SK-N-SH (cell line): ENCODE measurements at regions not wholly inside any gene's neighbourhood (a gene's known extent, or its start where the extent isn't known, plus 50 kb on each side); places are given as distances from the start of the nearest gene placed in this dataset.

Source experiments
- CTCF ChIA-PET: fragments of 300-600, 350-600 bp; formaldehyde crosslinking; extraction: SDS; loops from one replicate; lab custom pipeline; 2021; lab: Yijun Ruan, JAX
- POLR2A ChIA-PET: fragments of 350-600 bp; sonication (Branson Sonifier 250); formaldehyde crosslinking; extraction: SDS; loops from one replicate; lab custom pipeline; 2020; ENCODE audit warnings: antibody characterized with exemption, inconsistent platforms; lab: Yijun Ruan, JAX
- DNase-seq: peaks from one replicate; pipeline ENCODE4 v3.0.0; 2012
- H2AFZ ChIP-seq: fragments of 200-600 bp; sonication (generic); 2 replicates; pipeline ENCODE4 v1.8.1; 2016; ENCODE audit warnings: antibody characterized with exemption, mild to moderate bottlenecking, low read depth
- H3F3A ChIP-seq: fragments of 200-600 bp; sonication (generic); replicated peaks from 2 replicates; pipeline ENCODE3; 2016; ENCODE audit warnings: antibody characterized with exemption, mild to moderate bottlenecking; ENCODE audit not compliant: insufficient read depth
- H3K27ac ChIP-seq, 2 experiments: fragments of 200-500 bp in 1 of 2; fragments of 200-600 bp in 1 of 2; sonication (Bioruptor generic) in 1 of 2; sonication (generic), shearing (Covaris generic) in 1 of 2; 2 replicates each; pipeline versions ENCODE4 v1.5.1 to v1.6.1; 2014 to 2016; ENCODE audit warnings: low read depth in 2 of 2, inconsistent platforms in 1 of 2, low read length in 1 of 2, mild to moderate bottlenecking in 1 of 2, mixed read lengths in 1 of 2
- H3K27me3 ChIP-seq: fragments of 200-600 bp; sonication (generic), shearing (Covaris generic); 2 replicates; pipeline ENCODE4 v1.6.1; 2016; ENCODE audit warnings: mixed run types; ENCODE audit not compliant: insufficient read depth
- H3K36me3 ChIP-seq, 2 experiments: fragments of 200-500 bp in 1 of 2; fragments of 200-600 bp in 1 of 2; sonication (Bioruptor generic) in 1 of 2; sonication (generic) in 1 of 2; replicated peaks in 1 of 2; 2 replicates each; pipeline versions ENCODE3 to v1.5.1; 2014 to 2016; ENCODE audit warnings: low read length in 1 of 2, mild to moderate bottlenecking in 1 of 2; ENCODE audit not compliant: insufficient read depth in 2 of 2, control insufficient read depth in 1 of 2
- H3K4me1 ChIP-seq, 2 experiments: fragments of 200-500 bp in 1 of 2; fragments of 200-600 bp in 1 of 2; sonication (Bioruptor generic) in 1 of 2; sonication (generic), shearing (Covaris generic) in 1 of 2; 2 replicates each; pipeline versions ENCODE4 v1.5.1 to v1.6.1; 2014 to 2016; ENCODE audit warnings: low read depth in 1 of 2, low read length in 1 of 2, mixed run types in 1 of 2; ENCODE audit not compliant: insufficient read depth in 2 of 2, control insufficient read depth in 1 of 2
- H3K4me2 ChIP-seq: fragments of 200-600 bp; sonication (generic), shearing (Covaris generic); 2 replicates; pipeline ENCODE4 v1.6.1; 2017; ENCODE audit warnings: mixed run types
- H3K4me3 ChIP-seq, 2 experiments: fragments of 200-500 bp in 1 of 2; fragments of 200-600 bp in 1 of 2; sonication (Bioruptor generic) in 1 of 2; sonication (generic), shearing (Covaris generic) in 1 of 2; 2 replicates each; pipeline versions ENCODE4 v1.5.1 to v1.8.1; 2014 to 2016; ENCODE audit warnings: low read depth in 2 of 2, inconsistent platforms in 1 of 2, low read length in 1 of 2, mild to moderate bottlenecking in 1 of 2, mixed read lengths in 1 of 2, moderate library complexity in 1 of 2
- H3K79me2 ChIP-seq: fragments of 200-600 bp; sonication (generic); 2 replicates; pipeline ENCODE4 v1.8.1; 2017; ENCODE audit warnings: mild to moderate bottlenecking; ENCODE audit not compliant: insufficient read depth
- H3K9ac ChIP-seq: fragments of 200-600 bp; sonication (generic); 2 replicates; pipeline ENCODE4 v1.6.1; 2017; ENCODE audit warnings: mixed run types
- H3K9me2 ChIP-seq: fragments of 200-600 bp; sonication (generic); 2 replicates; pipeline ENCODE4 v1.6.1; 2017; ENCODE audit warnings: mixed run types
- H3K9me3 ChIP-seq: fragments of 200-600 bp; sonication (generic); 2 replicates; pipeline ENCODE4 v1.6.1; 2017; ENCODE audit warnings: mixed run types, mild to moderate bottlenecking, moderate library complexity
- H4K20me1 ChIP-seq: fragments of 200-600 bp; sonication (generic); 2 replicates; pipeline ENCODE4 v1.6.1; 2017; ENCODE audit warnings: mild to moderate bottlenecking, mixed run types; ENCODE audit not compliant: insufficient read depth
- CHD2 ChIP-seq: fragments of 150-350 bp; IDR thresholded peaks from 2 replicates; pipeline ENCODE4 v1.6.1; 2018; ENCODE audit warnings: low read length; ENCODE audit not compliant: partially characterized antibody
- ELF1 ChIP-seq: IDR thresholded peaks from 2 replicates; pipeline ENCODE4 v1.4.0; 2012
- FOSL2 ChIP-seq: IDR thresholded peaks from 2 replicates; pipeline ENCODE4 v1.4.0; 2012; ENCODE audit warnings: low read depth, mild to moderate bottlenecking, moderate library complexity, borderline replicate concordance
- FOXJ3 ChIP-seq: sonication (generic); formaldehyde crosslinking; IDR thresholded peaks from 2 replicates; pipeline ENCODE4 v1.5.1; 2020; ENCODE audit warnings: mild to moderate bottlenecking, missing genetic modification reagents
- FOXM1 ChIP-seq: IDR thresholded peaks from 2 replicates; pipeline ENCODE4 v1.4.0; 2012; ENCODE audit warnings: low read depth, mild to moderate bottlenecking
- IRF3 ChIP-seq: fragments of 150-350 bp; IDR thresholded peaks from 2 replicates; pipeline ENCODE4 v1.6.1; 2016; ENCODE audit warnings: mild to moderate bottlenecking, low read depth, low read length
- MEF2A ChIP-seq: IDR thresholded peaks from 2 replicates; pipeline ENCODE4 v1.4.0; 2012; ENCODE audit warnings: low read depth, borderline replicate concordance
- MXI1 ChIP-seq: IDR thresholded peaks from 2 replicates; pipeline ENCODE4 v1.6.1; 2012; ENCODE audit warnings: mild to moderate bottlenecking, low read depth, low read length, improper control_type of control experiment
- NFIC ChIP-seq: IDR thresholded peaks from 2 replicates; pipeline ENCODE4 v1.4.0; 2012; ENCODE audit warnings: borderline replicate concordance
- NRF1 ChIP-seq: IDR thresholded peaks from 2 replicates; pipeline ENCODE4 v1.6.1; 2012; ENCODE audit warnings: low read depth, mild to moderate bottlenecking, low read length
- PBX3 ChIP-seq: IDR thresholded peaks from 2 replicates; pipeline ENCODE4; 2012
- POLR2AphosphoS5 ChIP-seq: IDR thresholded peaks from 2 replicates; pipeline ENCODE4 v1.6.1; 2012; ENCODE audit warnings: low read depth, low read length
- RAD21 ChIP-seq: IDR thresholded peaks from 2 replicates; pipeline ENCODE4 v1.6.1; 2012; ENCODE audit warnings: mild to moderate bottlenecking, low read length
- RCOR1 ChIP-seq: fragments of 150-350 bp; IDR thresholded peaks from 2 replicates; pipeline ENCODE4 v1.6.1; 2017; ENCODE audit warnings: antibody characterized with exemption, low read length
- SIN3A ChIP-seq: IDR thresholded peaks from 2 replicates; pipeline ENCODE4 v1.6.1; 2012; ENCODE audit warnings: low read depth, mild to moderate bottlenecking, low read length, moderate library complexity, borderline replicate concordance
- SMC3 ChIP-seq: IDR thresholded peaks from 2 replicates; pipeline ENCODE4 v1.6.1; 2012; ENCODE audit warnings: low read depth, low read length, improper control_type of control experiment
- TAF1 ChIP-seq: IDR thresholded peaks from 2 replicates; pipeline ENCODE4 v1.6.1; 2012; ENCODE audit warnings: low read depth, mild to moderate bottlenecking, low read length, moderate library complexity, borderline replicate concordance
- TCF12 ChIP-seq: IDR thresholded peaks from 2 replicates; pipeline ENCODE4 v1.4.0; 2012
- USF1 ChIP-seq: IDR thresholded peaks from 2 replicates; pipeline ENCODE4 v1.4.0; 2012; ENCODE audit warnings: low read depth, borderline replicate concordance
- USF2 ChIP-seq: fragments of 150-350 bp; IDR thresholded peaks from 2 replicates; pipeline ENCODE4 v1.6.1; 2017; ENCODE audit warnings: antibody characterized with exemption, low read length, low read depth, borderline replicate concordance
- YY1 ChIP-seq: IDR thresholded peaks from 2 replicates; pipeline ENCODE4 v1.4.0; 2012; ENCODE audit warnings: low read depth, mild to moderate bottlenecking
- ZBTB33 ChIP-seq: IDR thresholded peaks from 2 replicates; pipeline ENCODE4 v1.4.0; 2012; ENCODE audit warnings: low read depth, borderline replicate concordance
- WGBS: methylation state at CpG from one replicate; pipeline ENCODE4 v1.1.6; 2017; ENCODE audit warnings: low lambda C conversion rate; 5-methylcytosine and 5-hydroxymethylcytosine counted together

- Histone ChIP-seq H3K36me3 (no peaks in the 10 kb centered on the region), H2AFZ (no peak overlapping the region), H3K9me3 (no peaks in the 10 kb centered on the region), H4K20me1 (no peaks in the 10 kb centered on the region), H3K27ac (peak overlapping the region in 1 of 2 experiments; percentile 88; a peak in 2 of 4 replicates), H3K9ac (no peak overlapping the region), H3K9me2 (no peaks in the 10 kb centered on the region)
- POLR2A ChIA-PET: no interaction called here
- no peak for DNase-seq
- WGBS: 63% methylated on average over 5 of the region's 5 CpGs
- TF ChIP-seq ZBTB33: no peak
- TF ChIP-seq YY1: no peak
- TF ChIP-seq NRF1: no peak
- no peak for TF ChIP-seq CHD2
- TF ChIP-seq SMC3: no peak
- TF ChIP-seq ELF1: no peak
- TF ChIP-seq TAF1: no peak
- TF ChIP-seq RCOR1: no peak
- TF ChIP-seq FOSL2: no peak
- TF ChIP-seq SIN3A: no peak
- TF ChIP-seq POLR2AphosphoS5: no peak
- TF ChIP-seq TCF12: no peak
- TF ChIP-seq IRF3: no peak
- TF ChIP-seq, all 33 proteins: peak for 0
- CTCF ChIA-PET: interaction anchor here (1.2 to 10.4 kb wide), 2 partner anchors 100 to 109 kb away, joined by 3 to 130 read pairs; partner anchors contain the start of gene RET
- Histone ChIP-seq H3F3A (no peaks in the 10 kb centered on the region), H3K4me2 (no peak overlapping the region), H3K4me1 (peaks cover 0 to 76% of the 10 kb centered on the region in 2 experiments; a peak in 2 of 4 replicates), H3K4me3 (no peak overlapping the region), H3K79me2 (no peaks in the 10 kb centered on the region), H3K27me3 (no peaks in the 10 kb centered on the region)
These were observed 99.8 kb upstream of the RET start for GRCh38 chr10:42977032-42977416.

GRCh38 chr10:42979181-42979580 lies 97.7 kb upstream of the RET start:
- no peaks in the 10 kb centered on the region for H3K27me3 ChIP-seq
- peak overlapping the region in 1 of 2 experiments; percentile 93; a peak in 2 of 4 replicates for H3K27ac ChIP-seq
- peak; percentile 56 for DNase-seq
- H3K4me3 ChIP-seq: no peak overlapping the region
- no peaks in the 10 kb centered on the region for H4K20me1 ChIP-seq
- H3K79me2 ChIP-seq: no peaks in the 10 kb centered on the region
- H3K9ac ChIP-seq: no peak overlapping the region
- no peaks in the 10 kb centered on the region for H3K9me2 ChIP-seq
- WGBS: 33% methylated on average over 2 of the region's 2 CpGs
- ChIA-PET CTCF (interaction anchor here (0.8 to 10.4 kb wide), 14 partner anchors 8 to 115 kb away, joined by 3 to 130 read pairs (median 3); partner anchors contain the start of gene RET), POLR2A (interaction anchor here (0.8 to 3.8 kb wide), 6 partner anchors 9 to 116 kb away, joined by 3 to 48 read pairs (median 3); no protein-coding TSS in a partner anchor)
- H2AFZ ChIP-seq: no peak overlapping the region
- peaks cover 0 to 83% of the 10 kb centered on the region in 2 experiments; a peak in 2 of 4 replicates for H3K4me1 ChIP-seq
- H3K36me3 ChIP-seq: no peaks in the 10 kb centered on the region
- no peaks in the 10 kb centered on the region for H3K9me3 ChIP-seq
- no peak overlapping the region for H3K4me2 ChIP-seq
- H3F3A ChIP-seq: no peaks in the 10 kb centered on the region
- TF ChIP-seq FOXM1 (no peak), FOXJ3 (CRISPR knock-in tag) (no peak), MXI1 (no peak), USF1 (no peak), MEF2A (no peak), FOSL2 (no peak), RAD21 (no peak), YY1 (no peak), NFIC (no peak), USF2 (no peak), PBX3 (no peak)
